GM21526 (cell line): ENCODE measurements at regions not wholly inside any gene's neighbourhood (a gene's known extent, or its start where the extent isn't known, plus 50 kb on each side); places are given as distances from the start of the nearest gene placed in this dataset.

Experiments used
- ATAC-seq: cut with Tn5 transposase; IDR thresholded peaks from one replicate; pipeline ENCODE4 v1.9.1; 2021; ENCODE audit warnings: moderate library complexity; ENCODE audit not compliant: unreplicated experiment, low FRiP score

DNA sequence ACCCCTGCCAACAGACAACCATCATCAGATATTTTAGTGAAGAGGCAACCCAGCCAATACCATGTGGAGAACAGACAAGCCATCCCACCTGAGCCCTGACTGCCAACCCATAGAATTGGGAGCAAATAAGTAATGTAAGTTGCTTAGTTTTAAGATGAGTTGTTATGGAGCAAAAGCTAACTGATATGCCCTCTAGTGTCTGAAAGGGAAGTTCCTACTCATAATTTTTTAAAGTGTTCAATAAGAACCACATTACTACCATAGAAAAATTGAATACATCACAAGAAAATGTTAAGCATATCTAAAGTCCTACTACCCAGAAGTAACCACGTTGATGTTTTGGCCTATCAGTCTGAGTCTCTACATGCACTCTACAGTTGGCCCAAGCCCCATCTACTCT is 50.8 kb upstream of the SLC36A4 start:
- ATAC-seq = no peak

DNA sequence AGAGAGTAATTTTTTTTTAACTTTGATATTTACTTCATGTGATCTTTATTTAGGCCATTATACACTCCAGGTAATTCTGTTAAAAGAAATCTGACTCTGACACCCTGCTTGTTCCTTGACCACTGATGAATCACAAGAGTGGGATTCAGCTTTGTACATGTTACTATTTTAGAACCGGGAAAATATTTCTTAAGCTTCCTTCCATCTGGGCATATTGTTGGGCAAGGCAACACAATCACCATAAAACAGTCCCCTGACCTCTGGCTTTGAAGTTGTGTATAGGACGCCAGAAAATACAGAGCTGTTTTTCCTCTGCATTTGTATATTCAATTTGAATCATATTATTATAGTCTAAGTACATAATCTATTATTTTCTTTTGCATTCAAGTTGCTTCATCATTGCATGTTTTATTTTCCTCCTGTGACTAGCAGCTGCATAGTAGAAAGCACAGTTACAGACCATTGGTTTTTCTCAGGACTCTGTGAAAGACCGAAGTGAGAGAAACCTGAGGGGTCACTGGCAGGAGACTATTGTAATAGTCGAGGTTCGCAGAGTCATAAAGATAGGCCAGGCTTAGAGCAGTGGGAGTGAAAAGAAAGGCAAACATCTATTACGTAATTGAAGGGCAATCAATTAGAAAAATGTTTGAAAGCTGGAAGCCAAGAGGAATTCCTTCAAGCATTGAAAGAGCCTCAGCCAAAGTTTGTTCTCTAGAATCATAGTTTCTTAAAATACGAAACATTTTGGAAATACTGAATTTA is 51.8 kb upstream of the SLC36A4 start:
- ATAC-seq = no peak

DNA sequence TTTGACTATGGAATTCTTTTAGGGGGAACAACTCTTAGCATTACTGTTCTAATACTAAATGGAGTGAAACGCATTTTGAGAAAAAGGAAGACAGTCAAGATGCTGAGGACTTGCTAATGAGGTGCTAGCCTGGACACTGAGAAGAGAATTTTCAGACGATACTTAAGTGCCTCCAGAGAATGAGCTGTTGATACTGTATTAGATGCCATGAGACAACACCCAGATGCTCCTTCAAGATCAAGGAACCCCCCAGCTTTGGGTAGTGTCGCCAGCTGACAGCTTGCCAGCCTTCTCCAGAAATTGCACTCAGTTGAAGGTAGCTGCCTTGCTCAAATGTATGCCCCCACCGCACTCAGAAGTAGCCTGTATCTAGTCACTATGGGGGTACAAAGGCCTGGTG is 52.5 kb upstream of the SLC36A4 start:
- ATAC-seq = no peak

DNA sequence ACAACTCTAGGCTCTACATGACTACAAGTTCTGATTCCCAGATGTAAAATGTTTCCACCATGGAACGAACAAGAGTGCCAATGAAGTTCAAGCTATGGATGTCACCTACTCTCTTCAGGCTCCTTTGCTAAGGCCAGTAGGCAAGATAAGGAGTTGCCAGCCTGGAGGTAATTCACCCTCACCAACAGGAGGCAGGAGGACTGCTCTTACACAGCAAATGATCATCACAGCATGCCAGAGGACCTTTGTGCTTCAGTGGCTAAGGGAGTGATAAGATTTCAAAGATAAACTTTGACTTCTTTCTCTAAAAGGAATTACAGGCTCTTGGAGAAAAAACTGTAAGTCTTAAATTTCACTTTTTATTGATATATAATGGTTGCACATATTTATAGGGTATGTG is 54.1 kb upstream of the SLC36A4 start:
- no peak for ATAC-seq

DNA sequence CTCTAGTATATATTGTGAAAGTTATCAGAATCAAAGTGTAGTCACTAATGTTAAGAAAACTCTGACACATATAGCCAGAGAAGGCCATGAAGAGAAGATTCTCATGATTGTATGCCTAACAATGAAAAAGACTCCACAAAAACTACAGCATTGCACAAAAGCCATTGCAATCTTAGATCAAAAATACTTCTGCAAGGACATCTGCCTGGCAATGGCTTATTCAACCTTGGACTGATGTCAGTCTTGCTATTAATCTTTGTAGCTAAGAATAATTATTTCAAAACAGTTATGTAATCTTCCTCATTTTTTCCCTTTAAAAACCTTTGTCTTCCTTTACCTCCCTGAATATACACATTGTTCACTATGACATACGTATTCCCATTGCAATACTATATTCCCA is 55.3 kb upstream of the SLC36A4 start:
- no peak for ATAC-seq

DNA sequence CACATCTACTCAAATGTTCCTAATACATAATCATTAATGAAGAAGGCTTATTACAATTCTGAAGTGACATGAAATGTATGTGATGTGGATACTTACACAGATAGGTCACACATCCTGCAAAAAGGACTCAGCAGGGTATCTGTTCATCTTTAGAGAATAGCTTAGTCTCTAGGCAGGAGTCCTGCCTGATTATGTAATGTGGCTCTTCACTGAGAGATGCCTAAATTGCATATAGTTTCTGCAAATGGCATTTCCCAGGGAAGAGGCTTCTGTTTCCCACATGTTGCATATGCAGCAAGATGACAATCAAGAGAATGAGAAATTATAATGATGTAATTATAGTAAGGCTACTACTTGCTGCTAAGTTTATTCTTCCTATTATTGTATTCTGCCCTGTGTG is 58.8 kb upstream of the SLC36A4 start:
- no peak for ATAC-seq

DNA sequence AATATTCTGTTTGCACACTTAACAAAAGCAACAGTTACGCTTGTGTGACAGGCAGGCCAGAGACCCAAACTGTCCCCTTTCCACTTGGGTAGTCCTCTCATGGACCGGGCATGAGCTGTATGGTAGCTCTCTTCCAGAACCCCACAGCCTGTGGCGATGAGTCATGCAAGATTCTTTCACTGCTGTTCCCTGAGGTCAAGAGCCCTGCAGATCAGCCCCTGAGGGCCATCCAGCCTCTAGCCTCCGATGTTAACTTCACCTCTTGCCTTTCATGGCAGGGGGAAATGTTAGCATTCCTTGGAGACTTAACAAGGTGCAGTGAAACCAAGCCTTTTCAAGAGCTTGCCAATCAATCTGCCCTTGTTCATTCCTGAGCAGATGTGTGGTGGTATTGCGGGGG is 63.2 kb upstream of the DEUP1 start:
- no peak for ATAC-seq

DNA sequence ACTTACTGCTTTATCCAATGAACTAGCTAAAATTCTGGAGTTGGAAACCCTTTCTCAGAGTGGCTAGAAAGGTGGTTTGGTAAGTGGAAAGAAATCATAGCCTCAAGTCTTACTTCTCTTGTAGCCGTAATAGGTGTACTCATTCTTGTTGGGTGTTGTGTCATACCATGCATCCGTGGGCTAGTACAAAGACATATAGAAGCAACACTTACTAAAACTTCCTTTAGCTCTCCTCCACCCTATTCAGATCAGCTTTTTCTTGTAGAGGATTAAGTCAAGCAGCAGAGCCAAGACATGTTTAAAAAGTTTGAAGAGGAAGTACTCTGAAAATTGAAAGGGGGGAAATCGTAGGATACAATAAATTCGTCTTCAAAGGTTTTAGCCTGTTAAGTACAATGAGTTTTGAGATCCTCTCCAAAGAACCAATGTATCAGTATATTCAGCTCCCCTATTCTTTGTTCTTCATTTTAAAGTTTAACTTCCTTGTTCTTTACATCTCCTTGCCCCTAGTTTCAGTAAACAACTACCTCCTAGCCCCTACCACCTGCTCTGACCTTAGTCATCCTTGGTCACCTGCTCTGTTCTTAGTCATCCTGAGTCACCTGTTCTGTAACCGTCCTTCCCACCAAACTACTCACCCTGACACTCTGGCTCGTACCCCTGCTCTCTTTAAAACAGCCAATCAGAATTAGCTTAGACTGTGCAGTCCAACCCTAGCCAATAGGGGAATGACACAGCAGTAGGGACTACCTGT is 62.1 kb upstream of the DEUP1 start:
- no peak for ATAC-seq

DNA sequence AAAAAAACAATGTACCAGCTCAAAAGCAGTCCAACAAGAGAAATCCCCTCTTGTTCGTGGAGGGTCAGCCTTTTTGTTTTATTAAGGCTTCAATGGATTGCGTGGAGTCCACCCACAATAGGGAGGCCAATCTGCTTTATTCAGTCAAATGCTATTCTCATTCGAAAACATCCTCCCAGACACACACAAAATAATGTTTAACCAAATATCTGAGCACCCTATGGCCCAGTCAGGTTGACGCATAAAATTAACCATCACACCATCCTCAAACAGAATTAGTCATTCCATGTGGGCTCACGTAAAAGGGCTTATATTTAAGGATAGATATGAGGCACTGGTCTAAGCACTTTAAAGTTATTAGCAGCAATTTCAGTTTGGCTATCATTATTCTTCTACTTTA is 58.9 kb upstream of the DEUP1 start:
- ATAC-seq = no peak

DNA sequence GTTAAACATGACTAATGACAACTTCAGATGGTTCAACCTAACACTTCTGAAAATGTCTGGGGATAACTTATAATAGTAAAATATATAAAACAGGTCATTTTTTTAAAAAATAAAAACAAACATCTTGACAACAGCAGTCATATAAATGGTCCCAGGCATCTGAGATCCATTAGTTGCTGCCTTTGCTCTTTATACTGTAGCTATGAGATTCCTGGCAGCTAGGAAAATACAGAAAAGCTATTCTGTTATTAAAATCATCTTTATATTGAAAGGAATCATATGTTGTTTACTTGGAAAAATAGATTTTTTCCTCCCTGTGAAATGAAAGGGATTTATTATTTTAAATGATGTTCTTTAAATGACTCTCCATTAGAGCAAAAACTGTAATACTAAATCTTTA is 55.7 kb upstream of the DEUP1 start:
- no peak for ATAC-seq

DNA sequence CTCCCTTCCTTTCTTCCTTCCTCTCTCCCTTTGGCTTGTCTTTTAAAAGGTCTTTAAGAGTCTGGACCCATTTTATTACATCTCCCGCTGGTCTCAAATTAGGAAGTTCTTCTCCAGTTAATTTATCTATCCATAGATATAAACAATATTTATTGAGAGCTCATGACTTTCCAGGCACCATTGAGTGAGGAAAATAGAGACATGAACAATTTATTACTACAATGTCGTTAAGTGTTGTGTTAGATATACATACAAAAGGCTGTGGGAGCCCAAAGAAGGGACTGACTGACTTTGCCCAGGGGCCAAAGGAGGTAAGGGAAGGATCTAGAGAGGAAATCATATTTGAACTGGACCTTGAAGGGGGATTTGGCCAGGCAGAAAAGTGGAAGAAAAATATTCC is 51.6 kb upstream of the DEUP1 start:
- ATAC-seq = no peak

DNA sequence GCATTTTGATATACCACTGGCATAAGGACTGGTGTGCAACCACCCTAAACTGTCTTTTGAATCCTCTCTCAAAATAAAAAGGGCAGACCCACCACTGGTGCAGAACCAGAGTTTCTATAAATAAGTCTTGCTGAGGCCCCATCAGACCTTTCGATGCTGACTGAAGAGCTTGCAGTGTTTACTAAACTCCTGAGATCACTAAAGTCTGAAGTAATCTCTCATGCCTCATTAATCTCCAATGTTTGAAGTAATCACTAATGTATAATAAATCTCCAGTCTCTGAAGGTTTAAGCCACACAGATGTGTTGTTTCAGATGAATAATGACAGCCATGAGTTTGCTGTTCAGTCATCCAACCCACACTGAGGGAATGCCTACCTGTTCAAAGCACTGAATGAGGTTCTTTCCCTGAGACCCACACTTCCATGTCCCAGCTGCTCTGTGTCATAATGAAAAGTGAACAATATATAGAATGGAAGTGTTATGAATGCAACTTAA is 50.6 kb upstream of the DEUP1 start:
- ATAC-seq = peak; percentile 79
